DMS114 treated with DMSO at 0.1 percent for 48 hours (cell line): ENCODE measurements at regions not wholly inside any gene's neighbourhood (a gene's known extent, or its start where the extent isn't known, plus 50 kb on each side); places are given as distances from the start of the nearest gene placed in this dataset.

ENCODE experiments used
- DNase-seq: peaks from one replicate; lab custom pipeline; 2025; ENCODE audit not compliant: unreplicated experiment; lab: John Stamatoyannopoulos, UW

DNA sequence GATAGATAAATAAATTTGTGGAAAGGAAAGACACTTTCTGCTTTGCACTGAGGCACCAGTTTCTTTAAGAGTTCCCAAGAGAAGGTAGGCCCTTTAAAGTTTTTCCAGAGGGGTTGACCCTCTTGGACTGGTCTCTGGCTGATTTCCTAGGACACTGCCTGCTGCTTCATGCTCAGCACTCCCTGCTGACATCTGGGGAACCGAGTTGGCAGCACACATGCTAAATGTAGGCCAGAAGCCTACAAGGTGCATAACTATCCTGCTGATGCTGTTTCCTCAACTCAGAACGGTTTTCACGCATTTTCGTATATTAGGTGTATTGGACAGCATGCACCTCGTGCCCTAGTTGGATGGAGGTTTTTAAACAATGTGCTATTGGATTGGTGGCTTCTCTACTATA, 887.2 kb upstream of the SEL1L start:
- no peak for DNase-seq

DNA sequence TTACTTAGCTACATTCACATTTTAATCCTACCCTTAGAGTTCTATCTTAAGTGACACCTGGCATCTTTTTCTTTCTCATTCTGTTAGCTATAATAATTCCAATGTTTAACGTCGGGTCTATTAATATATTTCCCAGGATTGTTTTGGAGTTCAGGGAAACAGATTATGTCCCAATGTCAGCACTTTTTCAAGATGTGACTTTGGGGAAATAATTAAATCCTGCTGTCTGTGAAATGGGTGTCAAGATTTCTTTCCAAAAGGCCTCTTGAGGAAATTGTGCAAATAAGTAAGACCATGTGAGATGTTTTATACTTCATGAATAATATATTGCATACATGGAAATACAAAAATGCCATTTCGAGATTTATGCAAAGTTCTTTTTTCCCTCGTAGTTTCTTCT, 887.6 kb upstream of the SEL1L start:
- no peak for DNase-seq

DNA sequence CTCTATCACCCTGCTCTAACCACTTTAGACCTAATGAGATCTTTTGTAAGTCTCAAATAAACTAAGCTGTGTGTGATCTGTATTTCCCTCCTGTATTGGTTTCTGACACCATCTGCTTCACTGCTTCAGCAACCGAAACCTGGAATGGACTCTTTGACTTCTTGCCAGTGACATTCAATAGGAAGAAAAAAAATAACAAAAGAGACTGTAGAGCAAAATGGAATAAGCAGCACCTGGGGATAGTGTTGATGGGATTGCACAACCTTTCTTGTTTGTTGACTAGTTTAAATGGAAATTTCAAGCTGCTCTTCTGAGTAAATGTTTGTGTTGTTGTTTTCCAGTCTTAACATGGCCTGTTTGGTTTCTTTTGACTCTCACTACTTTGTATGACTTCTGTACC, 888.6 kb upstream of the SEL1L start:
- no peak for DNase-seq

DNA sequence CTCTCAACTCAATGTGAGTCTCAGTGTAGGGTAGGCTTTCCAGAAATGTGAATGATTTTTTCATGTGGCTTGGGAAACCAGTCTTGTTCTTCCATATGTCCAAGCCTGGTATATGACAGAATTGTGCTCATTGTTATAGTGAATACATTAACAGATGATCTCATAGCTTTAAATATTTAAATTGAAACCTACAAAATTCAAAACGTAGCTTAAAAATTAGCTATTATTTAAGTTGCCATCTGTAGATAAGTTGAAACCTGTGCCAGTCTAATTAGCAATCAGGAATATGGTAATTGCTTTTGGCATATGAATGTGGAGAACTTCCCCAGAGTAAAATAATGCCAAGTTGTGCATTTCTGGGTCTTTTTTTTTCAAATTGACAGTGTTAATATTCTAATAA, 891.6 kb upstream of the SEL1L start:
- DNase-seq: no peak

DNA sequence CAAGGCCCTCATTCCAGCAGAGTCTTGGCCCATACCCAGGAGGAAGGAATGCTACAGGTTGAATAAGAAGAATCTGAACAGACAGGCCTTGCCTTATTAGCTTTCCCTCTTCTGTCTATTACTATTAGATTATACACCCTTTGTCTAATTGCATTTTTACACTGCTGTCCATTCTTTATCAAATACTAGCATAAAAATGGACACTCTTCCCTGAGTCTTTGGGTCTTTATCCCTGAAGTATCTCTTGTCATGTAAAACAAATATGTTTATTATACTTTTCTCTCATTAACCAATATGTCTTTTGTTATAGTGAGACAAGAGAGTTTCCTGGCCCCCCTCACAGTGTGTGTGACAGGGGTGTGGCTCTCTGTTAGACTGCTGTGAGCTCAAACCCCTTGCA, 897.4 kb upstream of the SEL1L start:
- DNase-seq: no peak

DNA sequence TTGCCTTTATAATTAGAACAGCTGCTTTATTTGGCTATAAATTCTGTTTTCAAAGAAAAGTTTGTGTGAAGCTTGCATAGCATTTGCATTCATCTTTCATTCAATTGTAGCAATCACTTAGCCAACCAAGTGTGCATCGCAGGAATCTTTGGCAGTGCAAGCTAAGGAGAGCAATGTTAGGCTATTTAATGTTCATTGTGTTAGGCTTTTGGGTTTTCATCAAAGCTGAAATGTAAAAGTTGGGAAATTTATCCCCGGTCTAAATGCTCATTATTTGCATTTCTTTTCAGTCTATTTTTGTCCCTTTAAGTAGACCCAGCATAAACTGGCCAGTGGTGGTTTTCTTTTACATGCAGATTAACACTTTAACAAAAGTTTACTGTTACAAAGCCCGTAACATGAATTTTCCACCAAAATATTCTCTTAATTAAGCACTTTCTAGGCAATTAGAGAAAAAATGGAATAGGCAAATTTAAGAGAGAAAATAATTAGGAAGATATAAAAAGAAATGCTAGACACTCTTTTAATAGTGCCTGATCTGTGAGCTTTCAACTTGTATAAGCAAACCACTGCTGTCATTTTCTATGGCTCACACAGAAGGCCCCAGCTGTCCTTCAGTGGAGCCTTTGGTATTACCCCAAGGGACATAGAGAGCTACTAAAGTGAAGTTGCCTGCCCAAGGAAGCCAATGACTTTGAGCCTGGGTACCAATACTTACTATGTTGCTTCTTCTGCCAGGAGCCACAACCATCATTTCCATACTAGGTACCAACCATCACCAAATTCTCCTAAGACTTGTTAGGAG, 898.9 kb upstream of the SEL1L start:
- no peak for DNase-seq

DNA sequence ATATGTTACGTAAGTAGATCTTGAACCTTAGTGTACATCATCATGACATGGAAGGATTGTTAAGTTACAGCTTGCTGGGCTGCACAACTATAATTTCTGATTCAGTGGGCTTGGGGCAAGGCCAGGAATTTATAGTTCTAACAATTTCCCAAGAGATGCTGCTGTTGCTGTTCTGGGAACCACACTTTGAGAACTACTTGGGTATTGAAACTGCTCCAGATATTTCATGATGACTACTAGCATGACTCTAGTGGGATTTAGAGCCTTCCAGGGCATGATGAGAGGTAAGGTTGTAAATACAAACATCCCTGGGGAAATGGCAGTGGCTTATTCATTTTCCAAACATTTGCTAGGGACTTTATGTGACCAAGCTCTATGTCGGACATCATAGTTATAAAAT, 904.8 kb upstream of the SEL1L start:
- no peak for DNase-seq

DNA sequence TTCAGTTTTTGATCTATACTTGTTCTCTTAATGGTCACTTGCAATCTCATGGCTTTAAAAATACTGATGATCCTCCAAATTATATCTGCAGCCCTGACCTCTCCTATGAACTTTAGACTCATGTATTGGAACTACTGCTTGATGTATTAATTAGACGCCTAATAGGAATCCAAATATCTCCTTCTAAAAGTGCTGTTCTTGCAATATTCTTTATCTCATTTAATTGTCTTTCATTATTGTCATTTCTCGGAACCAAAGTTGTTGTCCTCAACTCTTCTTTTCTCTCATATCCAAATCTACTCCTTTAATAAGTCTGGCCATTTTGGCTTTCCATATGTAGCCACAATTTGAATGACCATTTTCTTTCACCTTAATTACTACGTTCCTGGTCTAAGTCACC, 907.6 kb upstream of the SEL1L start:
- DNase-seq: no peak

DNA sequence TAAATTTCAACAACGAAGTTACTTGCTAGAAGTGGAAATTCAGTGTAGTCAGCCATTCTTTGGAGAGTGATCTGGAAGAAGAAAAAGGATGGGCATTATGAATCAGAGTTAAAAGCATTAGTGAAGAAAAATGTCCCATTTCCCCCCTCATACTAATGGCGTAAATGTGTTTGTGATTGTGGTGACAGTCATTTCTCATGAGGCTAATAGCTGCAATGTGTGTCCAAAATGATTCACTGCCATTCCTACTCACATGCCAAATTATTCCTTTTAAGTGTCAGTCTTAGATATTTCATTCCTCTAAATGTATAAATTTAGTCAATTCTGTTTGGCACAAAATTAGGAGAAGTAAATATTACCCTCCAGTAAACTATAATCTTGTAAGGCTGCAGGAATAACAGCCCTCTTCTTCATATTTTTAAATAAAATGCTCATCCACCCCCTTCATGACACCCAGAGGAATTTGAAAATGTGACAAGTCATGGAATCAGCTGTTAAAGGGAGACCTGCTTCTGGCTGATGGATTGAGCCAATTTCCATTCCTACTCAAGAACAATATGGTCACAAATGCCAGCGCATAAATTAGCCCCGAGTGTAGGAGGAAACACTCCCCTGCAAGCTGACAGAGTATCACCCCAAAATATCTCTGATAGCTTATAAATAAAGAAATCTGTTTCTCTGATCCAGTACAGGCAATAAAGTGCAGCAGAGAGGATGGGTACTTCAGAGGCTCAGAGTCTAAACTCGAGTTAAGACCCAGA, 912.3 kb upstream of the SEL1L start:
- no peak for DNase-seq

DNA sequence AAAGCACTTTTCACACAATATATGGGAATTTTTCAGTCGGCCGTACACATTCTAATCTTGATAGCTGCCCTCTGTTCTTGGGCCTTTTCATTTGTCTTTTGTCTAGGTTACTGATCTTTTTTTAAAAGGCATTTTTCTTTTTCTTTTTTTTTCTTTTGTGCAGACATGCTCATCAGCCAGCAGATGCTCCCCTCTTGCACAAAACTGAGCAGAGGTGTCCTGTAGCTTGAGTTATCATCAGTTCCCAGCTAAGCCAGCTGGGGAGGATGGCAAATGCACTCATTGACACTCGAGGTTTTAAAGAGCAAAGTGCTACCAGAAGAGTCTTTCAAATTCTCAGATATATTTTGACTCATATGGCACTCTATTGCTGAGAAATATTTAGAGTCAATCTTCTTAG, 913.9 kb upstream of the SEL1L start:
- no peak for DNase-seq

DNA sequence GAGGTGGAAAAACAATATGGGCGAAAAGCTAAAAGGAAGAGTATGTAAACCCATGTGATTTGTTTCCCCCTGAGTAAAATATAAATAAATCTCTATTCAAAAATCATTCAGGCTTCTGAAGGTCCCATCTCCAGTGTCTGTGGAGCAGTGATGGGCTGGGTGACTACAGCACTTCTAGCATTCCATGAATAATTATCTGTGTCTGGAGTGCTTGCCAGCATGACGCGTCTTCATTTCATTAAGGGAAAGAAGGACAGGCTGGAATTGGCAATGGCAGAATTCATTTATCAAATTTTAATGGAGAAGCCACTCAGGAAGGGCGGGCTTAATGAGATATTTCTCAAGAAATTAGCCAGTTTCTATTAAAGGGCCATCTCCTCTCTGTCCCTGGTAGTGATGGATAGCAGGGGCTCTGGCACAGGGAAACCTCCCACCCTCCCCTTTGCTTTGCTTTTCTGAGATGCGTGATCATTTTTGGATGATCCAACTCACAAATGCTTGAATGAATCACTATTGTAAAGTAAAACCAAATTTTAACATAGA, 916.3 kb upstream of the SEL1L start:
- no peak for DNase-seq

DNA sequence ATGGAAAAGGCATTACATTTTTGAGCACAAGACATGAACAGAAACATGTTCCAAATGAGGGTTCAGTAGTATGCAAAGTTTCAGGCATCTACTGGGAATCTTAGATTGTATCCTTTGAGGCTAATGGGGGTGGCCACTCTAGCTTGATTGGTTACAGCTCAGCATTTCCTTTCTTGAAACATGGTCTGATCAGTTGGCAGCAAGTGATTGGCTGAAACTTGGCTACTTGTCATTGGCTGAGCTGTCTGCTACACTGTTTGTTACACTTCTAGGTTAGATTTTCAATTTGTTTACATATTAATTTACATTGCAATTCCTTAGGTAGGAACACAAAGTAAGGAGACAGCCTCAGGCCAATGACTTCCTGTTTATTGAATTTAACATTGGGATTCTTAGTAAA, 918.0 kb upstream of the SEL1L start:
- DNase-seq: no peak

DNA sequence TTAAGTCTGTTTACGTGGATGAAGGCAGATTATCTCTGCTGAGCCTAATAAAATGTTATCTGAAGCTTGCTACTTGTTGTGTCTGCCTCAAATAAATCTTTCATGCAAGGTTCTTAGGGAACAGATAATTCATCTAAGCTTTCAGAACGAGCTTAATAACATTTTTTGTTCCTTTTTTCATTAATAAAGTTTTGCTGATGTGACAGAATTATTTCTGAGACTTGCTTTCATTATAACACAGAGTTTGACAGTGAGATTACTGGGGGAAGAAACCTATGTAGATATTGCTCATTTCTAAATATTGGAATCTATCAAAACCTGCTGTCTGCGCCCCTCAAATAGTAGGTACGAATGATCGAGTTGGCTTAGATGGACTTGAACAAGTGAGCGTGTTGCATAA, 948.7 kb upstream of the SEL1L start:
- DNase-seq: no peak

DNA sequence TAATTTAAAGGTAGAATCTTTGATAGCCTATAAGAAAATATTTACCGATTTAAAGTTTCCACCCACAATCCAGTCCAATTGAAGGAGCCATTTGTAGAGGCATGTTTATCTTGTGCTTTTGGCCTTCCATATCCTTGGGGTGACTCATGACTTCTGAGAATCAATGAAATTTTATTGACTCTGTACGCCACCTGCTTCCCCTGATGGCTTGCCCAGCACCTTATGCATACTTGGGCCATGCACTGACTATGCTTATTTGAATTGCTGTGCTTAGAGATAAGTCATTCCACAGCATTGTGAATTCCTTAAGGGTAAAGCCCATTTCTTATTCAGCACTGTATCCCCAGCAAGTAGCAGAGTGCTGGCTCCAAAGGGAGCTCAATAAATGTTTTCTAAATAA, 954.8 kb upstream of the SEL1L start:
- DNase-seq: no peak

DNA sequence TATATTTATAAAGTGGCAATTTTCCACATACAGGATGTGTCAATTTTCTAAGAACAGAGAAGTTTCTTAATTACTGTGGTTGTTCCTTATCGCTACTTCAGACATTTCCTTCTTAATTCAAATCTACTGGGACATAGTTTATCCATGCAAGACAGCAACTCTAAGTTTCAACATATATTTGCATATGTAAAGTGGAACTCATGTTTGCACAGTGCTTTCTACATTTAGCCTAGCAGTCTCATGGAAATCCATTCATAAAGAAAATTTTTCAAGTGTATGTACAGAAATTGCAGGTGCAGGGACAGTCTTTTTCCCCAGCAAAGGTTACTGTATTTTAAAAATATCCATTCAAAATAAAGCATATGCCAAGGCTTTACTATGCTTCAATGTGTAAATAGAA, 956.7 kb upstream of the SEL1L start:
- no peak for DNase-seq

DNA sequence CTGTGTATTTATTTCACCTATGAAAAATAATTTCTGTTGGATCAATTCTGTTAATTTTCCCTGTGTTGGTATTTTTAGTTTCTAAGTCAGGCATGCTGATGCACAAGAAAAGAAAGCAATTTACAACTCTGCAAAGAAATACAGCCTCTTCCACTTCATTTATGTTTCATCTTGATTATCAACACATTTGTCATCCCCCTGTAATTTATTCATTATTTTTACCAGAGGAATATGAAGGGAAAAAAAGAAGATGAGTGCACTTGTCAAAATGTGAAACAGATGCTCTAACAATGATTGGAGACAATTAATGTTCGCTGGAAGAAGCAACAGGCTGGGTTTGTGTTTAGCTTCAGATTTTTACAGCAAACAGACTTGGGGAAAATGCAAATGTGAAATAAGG, 958.5 kb upstream of the SEL1L start:
- DNase-seq: no peak

DNA sequence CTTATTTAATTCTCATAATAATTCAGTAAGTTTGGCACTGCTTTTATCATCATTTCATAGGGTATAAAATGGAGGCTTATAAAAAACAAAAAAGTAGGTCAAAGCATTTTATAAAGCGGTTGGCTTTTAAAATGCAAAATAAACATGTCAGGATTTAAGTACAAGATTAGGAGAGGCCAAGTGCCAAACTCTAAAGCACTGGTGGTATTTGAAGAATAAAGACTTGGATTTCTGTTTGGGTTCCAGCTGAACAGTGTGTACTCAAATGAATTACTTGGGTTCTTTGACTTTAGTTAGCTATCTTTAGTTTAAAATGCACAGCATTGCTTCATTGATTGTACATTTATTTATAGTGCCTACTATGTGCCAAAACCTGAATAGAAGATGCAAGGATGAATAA, 966.6 kb upstream of the SEL1L start:
- DNase-seq: no peak

DNA sequence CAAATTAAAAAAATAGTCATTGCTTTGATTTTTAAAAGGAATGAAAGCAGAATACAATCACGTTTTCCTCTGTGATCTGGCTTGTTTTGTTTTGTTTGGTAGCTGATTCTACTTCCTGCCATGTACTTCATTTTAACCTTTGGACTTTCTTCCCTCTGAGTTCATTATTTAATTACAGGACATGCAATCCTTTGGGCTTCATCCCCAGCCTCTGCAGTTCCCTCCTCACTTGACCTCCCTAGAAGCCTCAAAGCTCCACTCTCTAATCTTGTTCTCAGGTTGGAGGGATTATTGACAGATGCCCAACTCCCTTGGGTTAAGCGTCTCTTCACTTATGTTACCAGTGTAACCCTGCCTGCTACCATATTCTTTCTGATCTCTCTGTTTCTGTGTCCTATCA, 967.9 kb upstream of the SEL1L start:
- no peak for DNase-seq

DNA sequence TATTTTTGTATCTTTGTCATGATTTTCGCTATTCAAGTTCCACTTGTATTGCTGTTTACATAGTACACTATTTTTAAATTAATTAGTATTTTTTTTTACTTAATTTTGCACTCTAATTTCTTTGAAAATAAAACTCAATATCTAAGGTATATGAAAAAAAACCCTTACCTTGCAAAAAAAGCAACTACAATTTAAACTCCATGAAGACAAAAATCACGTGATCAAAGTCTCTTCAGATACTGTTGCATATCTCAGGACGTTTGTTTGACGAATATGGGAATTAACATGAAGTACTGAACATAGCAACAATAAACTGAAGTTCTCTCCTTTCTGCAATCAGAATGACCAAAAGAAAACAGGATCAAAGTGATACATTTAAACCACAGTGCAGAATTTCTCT, 968.4 kb upstream of the SEL1L start:
- DNase-seq: no peak

DNA sequence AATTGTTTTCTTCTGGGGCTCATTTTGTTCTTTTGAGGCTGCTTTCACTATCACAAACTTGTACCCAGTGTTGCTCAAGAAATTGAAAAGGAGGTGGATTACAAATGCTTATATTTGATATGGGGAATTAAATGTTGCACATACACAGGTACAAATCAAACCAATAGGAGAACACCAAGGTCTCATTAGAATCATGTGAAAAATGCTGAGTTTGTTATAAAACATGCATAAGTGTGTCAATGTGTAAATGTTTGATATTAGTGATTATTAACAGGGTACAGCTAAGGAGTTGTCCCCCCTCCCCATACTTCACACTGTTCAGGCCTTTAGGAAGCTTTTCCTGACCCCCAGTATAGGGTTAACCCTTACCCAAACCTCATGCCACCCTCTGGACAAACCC, 971.2 kb upstream of the SEL1L start:
- DNase-seq: no peak

DNA sequence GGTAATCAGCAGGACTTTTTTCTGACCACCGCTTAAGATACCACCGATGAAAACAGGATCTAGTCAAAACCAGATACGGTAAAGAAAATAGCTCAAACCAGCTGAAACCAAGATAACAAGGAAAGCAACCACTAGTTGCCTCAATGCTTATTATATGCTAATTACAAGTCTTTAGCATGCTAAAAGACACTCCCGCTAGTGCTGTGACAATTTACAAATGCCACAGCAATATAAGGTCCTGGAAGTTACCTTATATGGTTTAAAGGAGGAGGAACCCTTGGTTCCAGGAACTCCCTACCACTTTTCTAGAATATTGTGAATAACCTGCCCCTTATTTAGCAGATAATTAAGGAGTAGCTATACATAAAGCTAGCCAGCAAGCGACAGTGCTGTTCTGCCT, 976.4 kb upstream of the SEL1L start:
- DNase-seq: no peak

DNA sequence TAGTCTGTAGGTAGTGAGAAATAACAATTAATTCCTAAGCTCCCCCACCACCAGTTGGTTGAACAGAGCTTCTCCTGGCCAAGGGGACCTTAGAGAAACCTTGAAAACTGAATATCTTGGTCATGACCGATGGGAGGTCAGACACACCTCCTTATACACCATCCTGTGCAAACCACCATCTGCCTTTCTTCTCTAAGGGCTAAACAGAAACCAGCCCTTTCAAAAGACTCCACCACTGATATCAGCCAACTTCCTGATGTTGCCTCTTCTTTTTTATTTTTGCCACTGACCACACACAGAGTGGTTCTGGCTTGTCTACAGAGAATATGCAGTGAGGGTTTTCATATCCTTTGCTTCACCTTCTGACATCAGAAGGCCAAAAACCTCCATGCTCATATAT, 977.7 kb upstream of the SEL1L start:
- DNase-seq: no peak

DNA sequence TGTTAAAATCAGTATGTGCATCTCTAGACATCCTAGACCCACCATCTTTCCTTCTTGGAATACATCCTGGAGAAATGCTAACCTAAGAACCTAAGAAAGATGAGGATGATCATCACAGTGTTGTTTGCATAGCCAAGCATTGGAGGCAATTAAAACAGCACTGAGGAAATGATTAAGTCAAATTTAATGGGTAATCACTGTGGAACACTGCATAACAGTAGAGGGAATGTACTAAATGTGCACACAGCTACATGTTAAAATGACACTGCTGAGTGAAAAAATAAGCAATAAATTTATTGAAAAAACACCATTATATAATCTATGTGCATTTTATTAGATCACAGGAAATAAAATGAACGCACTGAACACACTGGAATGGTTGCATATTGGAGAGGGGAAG, 987.1 kb upstream of the SEL1L start:
- DNase-seq: no peak
